ENCODE measurements at regions not wholly inside any gene's neighbourhood (a gene's known extent, or its start where the extent isn't known, plus 50 kb on each side); places are given as distances from the start of the nearest gene placed in this dataset.

DNA sequence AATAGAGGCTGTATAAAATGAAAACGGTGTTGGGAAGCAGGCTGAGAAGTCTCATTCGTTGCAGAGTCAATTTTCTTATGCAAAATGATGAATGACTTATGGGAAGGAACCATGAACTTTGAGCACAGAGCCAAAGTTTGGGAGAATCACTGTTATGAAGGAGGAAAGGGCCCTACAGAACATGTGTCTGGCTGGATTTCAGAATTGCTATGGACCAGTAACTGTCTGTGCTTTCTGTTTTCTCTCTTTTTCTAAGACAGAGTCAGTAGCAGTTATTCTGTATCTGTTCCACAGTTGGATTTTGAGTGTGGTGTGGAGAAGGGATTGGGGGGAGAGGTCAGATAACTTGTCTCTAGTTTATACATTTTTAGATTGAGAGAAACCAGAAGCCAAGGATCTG lies 265.0 kb upstream of the HS3ST1 start:
- dilution Hi-C loops (cut with MboI; ENCODE audit: extremely low pct_ligation_motif_present, low sequenced_read_pairs), result no loop called here
- TF ChIP-seq, protein P1, sequence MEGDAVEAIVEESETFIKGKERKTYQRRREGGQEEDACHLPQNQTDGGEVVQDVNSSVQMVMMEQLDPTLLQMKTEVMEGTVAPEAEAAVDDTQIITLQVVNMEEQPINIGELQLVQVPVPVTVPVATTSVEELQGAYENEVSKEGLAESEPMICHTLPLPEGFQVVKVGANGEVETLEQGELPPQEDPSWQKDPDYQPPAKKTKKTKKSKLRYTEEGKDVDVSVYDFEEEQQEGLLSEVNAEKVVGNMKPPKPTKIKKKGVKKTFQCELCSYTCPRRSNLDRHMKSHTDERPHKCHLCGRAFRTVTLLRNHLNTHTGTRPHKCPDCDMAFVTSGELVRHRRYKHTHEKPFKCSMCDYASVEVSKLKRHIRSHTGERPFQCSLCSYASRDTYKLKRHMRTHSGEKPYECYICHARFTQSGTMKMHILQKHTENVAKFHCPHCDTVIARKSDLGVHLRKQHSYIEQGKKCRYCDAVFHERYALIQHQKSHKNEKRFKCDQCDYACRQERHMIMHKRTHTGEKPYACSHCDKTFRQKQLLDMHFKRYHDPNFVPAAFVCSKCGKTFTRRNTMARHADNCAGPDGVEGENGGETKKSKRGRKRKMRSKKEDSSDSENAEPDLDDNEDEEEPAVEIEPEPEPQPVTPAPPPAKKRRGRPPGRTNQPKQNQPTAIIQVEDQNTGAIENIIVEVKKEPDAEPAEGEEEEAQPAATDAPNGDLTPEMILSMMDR (optimal IDR thresholded peaks at IDR 0.05 in 1 of 3, IDR thresholded peaks at IDR 0.05 in 1 of 3, conservative IDR thresholded peaks at IDR 0.05 in 1 of 3; ENCODE audit: extremely low read depth in 1 of 3, insufficient read depth in 2 of 3, low read length in 3 of 3), result no peak
- TF ChIP-seq EZH2 (IDR thresholded peaks at IDR 0.05; ENCODE audit: low read length), result no peak

DNA sequence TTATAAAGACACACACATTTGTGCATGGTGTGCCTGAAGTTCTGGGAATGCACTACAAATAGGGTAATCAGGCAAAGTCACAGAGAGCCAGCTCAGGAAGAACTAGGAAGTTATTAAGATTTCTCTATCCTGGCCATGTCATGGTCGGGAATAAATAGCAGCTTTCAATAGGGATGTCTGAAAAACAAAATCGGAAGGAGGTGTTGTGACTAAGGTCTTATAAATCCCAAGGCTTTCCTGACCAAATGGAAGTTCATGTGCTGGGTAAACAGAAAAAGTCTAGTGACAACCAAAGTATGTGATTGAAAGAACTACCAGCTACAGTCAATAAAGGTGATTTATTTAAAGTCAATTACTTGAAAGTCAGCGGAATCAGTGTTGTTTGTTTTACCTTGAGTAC lies 262.5 kb upstream of the HS3ST1 start:
- Histone ChIP-seq H3K9ac (ENCODE audit: control insufficient read depth, extremely low read depth, insufficient read depth, low read length) (no peak overlapping the region), H3K4me3 (ENCODE audit: control insufficient read depth in 2 of 3, extremely low read depth in 1 of 3, insufficient read depth in 2 of 3, low read depth in 1 of 3, low read length in 3 of 3) (no peak overlapping the region), H3K36me3 (ENCODE audit: control insufficient read depth in 2 of 2, extremely low read depth in 1 of 2, insufficient read depth in 2 of 2, low read length in 2 of 2) (no peaks in the 10 kb centered on the region), H3K27ac (ENCODE audit: control insufficient read depth, insufficient read depth, low read length) (no peak overlapping the region), H3K79me2 (ENCODE audit: control insufficient read depth, insufficient read depth, low read length) (no peaks in the 10 kb centered on the region), H3K9me3 (ENCODE audit: control insufficient read depth, low read depth, low read length) (peaks cover 4% of the 10 kb centered on the region), H3K4me2 (ENCODE audit: control insufficient read depth, extremely low read depth, insufficient read depth, low read depth, low read length) (no peak overlapping the region), H3K4me1 (ENCODE audit: control insufficient read depth, extremely low read depth, insufficient read depth, low read length) (no peaks in the 10 kb centered on the region), H3K27me3 (ENCODE audit: control insufficient read depth, extremely low read depth, insufficient read depth, low read length) (no peaks in the 10 kb centered on the region), H4K20me1 (ENCODE audit: control insufficient read depth, extremely low read depth, insufficient read depth, low read length) (no peaks in the 10 kb centered on the region), H2AFZ (ENCODE audit: control insufficient read depth, low read length) (no peak overlapping the region), H3K9me1 (ENCODE audit: control insufficient read depth, extremely low read depth, insufficient read depth, low read length) (no peaks in the 10 kb centered on the region)
- DNase-seq (ENCODE audit: low read depth, low spot score) (no peak), FAIRE-seq (no peak)
- TF ChIP-seq, protein P1 (optimal IDR thresholded peaks at IDR 0.05 in 1 of 3, IDR thresholded peaks at IDR 0.05 in 1 of 3, conservative IDR thresholded peaks at IDR 0.05 in 1 of 3; ENCODE audit: extremely low read depth in 1 of 3, insufficient read depth in 2 of 3, low read length in 3 of 3), result no peak
- no peak for TF ChIP-seq EZH2 (IDR thresholded peaks at IDR 0.05; ENCODE audit: low read length)
- dilution Hi-C loops (cut with MboI; ENCODE audit: extremely low pct_ligation_motif_present, low sequenced_read_pairs), result no loop called here

More for the DNA sequence above, 265.0 kb upstream of the HS3ST1 start:
- Histone ChIP-seq H3K4me3 (ENCODE audit: control insufficient read depth in 2 of 3, extremely low read depth in 1 of 3, insufficient read depth in 2 of 3, low read depth in 1 of 3, low read length in 3 of 3) (no peak overlapping the region), H2AFZ (ENCODE audit: control insufficient read depth, low read length) (no peak overlapping the region), H3K4me2 (ENCODE audit: control insufficient read depth, extremely low read depth, insufficient read depth, low read depth, low read length) (no peak overlapping the region), H3K9ac (ENCODE audit: control insufficient read depth, extremely low read depth, insufficient read depth, low read length) (no peak overlapping the region), H3K9me1 (ENCODE audit: control insufficient read depth, extremely low read depth, insufficient read depth, low read length) (no peaks in the 10 kb centered on the region), H3K27ac (ENCODE audit: control insufficient read depth, insufficient read depth, low read length) (no peak overlapping the region), H3K36me3 (ENCODE audit: control insufficient read depth in 2 of 2, extremely low read depth in 1 of 2, insufficient read depth in 2 of 2, low read length in 2 of 2) (no peaks in the 10 kb centered on the region), H3K27me3 (ENCODE audit: control insufficient read depth, extremely low read depth, insufficient read depth, low read length) (no peaks in the 10 kb centered on the region), H4K20me1 (ENCODE audit: control insufficient read depth, extremely low read depth, insufficient read depth, low read length) (no peaks in the 10 kb centered on the region), H3K79me2 (ENCODE audit: control insufficient read depth, insufficient read depth, low read length) (no peaks in the 10 kb centered on the region), H3K9me3 (ENCODE audit: control insufficient read depth, low read depth, low read length) (peaks cover 4% of the 10 kb centered on the region), H3K4me1 (ENCODE audit: control insufficient read depth, extremely low read depth, insufficient read depth, low read length) (peaks cover 15% of the 10 kb centered on the region)
- no peak for FAIRE-seq
- no peak for DNase-seq (ENCODE audit: low read depth, low spot score)

Measured in keratinocyte (primary cell).